ENCODE measurements at regions not wholly inside any gene's neighbourhood (a gene's known extent, or its start where the extent isn't known, plus 50 kb on each side); places are given as distances from the start of the nearest gene placed in this dataset.
"Not testable (repeated sequence)": the region's sequence is repeated elsewhere in the genome, so short reads cannot be mapped to it uniquely, and the experiment has no call there.

DNA sequence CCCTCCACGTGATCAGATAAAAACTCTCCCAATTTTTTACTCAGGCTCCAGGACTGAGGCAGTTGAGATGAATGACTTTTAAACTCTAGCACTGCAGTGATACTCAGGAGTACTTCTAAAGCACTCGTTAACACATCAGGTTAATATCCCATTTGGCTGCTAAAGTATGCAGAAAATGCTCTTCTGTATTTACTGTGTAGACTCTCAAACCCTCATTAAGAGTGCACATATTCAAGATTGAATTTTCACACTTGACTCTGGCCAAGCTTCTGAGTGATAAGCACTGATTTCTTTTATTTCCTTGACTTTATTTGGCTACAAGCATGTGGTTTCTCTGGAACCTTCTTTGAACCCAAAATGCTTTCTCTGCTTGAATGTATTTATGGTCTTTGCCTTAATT, 392.3 kb upstream of the NECTIN3 start:
- no peak for DNase-seq (ENCODE audit: low spot score)

DNA sequence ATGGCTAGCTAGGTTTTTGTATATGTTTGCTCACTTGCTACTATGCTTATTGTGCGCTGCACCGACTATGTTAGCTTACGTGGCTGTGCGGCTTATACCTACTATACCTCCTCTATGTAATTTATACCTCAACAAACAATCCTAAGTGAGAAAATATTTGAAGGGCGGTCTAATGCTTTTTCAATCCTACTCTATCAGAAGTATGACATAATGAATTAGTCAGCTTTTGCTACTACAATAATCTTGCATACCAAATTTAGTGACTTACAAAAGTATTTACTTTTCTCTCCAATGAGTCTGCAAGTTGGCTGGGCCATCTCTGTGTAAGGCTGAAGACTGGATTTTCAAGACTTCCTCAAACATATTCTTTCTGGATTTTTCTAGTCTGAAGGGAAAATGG, 391.2 kb upstream of the NECTIN3 start:
- no peak for DNase-seq (ENCODE audit: low spot score)

DNA sequence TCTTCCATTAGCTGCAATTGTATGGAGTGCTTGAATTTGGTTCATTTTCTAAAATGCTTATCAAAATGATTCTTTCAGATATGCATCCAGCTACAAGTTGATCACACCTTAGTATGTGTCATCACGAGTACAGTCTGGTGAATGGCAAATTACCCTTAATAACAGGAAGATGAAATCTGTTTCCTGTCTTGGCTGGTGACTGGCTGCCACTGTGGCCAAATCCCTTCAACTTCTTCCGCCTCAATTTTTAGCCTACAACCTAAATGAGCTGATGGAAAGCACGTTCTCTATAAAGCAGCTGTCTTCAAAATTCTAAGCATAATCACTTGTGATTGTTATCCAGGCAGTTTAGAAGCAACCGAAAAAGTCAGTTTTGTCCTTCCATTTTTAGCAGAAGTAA, 387.1 kb upstream of the NECTIN3 start:
- no peak for DNase-seq (ENCODE audit: low spot score)

GRCh38 chr3:110685630-110686029, 386.0 kb upstream of the NECTIN3 start:
- no peak for DNase-seq (ENCODE audit: low spot score)

GRCh38 chr3:110686701-110687100, 384.9 kb upstream of the NECTIN3 start:
- no peak for DNase-seq (ENCODE audit: low spot score)

DNA sequence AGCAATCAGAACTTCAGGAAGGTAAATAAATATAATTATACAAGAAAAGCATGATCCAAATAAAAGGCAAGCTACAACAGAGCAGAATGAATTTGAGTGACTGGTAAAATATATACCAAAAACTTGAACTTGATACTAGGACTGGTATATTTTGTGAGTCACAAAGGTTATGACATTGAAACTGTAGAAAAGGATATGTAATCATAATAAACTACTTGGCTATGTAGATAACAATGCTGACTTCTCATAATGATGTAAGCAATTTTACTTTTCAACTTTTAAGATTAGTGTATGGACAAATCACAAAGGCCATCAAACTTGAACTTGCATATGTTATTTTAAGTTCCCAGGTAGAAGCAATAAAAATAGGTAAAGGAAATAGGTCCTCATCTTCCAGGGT, 384.5 kb upstream of the NECTIN3 start:
- no peak for DNase-seq (ENCODE audit: low spot score)

GRCh38 chr3:110697961-110698360, 373.7 kb upstream of the NECTIN3 start:
- no peak for DNase-seq (ENCODE audit: low spot score)

DNA sequence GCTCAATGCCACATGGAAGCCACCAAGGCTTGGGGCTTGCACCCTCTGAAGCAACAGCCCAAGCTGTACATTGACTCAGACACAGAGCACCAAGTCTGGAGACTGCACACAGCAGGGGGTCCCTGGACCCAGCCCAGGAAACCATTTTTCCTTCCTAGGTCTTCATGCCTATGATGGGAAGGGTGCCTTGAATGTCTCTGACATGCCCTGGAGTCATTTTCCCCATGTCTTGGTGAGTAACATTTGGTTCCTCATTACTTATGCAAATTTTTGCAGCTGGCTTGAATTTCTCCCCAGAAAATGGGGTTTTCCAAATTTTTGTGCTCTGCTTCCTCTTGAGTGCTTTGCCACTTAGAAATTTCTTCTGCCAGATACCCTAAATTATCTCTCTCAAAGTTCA, 367.3 kb upstream of the NECTIN3 start:
- DNase-seq (ENCODE audit: low spot score): not testable (repeated sequence)

DNA sequence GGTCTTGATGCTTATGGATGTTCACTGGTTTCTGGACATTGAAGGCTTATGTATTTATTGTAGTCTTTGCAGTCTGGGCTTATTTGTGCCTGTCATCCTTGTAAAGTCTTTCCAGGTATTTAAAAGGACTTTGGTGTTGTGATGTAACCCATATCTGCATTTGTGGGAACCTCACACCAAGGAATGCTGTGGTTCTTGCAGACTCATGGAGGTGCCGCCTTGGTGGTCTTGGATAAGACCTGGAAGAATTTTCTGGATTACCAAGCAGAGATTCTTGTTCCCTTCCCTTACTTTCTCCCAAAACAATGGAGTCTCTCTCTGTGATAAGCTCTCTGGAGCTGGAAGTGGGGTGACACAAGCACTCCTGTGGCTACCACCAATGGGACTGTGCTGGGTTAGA, 363.5 kb upstream of the NECTIN3 start:
- no peak for DNase-seq (ENCODE audit: low spot score)

- no peak for DNase-seq (ENCODE audit: low spot score)
Observed at GRCh38 chr3:110710156-110710555, 361.5 kb upstream of the NECTIN3 start.

DNA sequence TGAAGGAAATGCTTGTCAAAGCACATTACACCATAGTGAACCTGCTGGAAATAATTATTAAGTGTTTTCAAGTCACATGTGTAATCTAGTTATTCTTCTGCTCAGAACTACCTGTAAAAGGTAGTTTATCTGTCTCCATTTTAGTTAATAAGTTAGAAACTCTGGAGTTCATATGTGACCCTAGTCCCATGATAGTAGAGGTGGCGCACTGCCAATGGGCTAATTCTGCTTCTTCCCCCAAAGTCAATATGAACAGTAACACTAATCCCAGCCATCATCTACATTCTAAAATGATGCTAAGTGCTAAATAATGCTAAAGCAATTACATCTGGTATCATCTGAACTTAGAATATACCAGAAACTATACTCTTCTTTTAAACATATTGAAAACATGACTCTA, 361.0 kb upstream of the NECTIN3 start:
- DNase-seq (ENCODE audit: low spot score): no peak

- no peak for DNase-seq (ENCODE audit: low spot score)
Observed at GRCh38 chr3:110711130-110711832, 360.3 kb upstream of the NECTIN3 start.

DNA sequence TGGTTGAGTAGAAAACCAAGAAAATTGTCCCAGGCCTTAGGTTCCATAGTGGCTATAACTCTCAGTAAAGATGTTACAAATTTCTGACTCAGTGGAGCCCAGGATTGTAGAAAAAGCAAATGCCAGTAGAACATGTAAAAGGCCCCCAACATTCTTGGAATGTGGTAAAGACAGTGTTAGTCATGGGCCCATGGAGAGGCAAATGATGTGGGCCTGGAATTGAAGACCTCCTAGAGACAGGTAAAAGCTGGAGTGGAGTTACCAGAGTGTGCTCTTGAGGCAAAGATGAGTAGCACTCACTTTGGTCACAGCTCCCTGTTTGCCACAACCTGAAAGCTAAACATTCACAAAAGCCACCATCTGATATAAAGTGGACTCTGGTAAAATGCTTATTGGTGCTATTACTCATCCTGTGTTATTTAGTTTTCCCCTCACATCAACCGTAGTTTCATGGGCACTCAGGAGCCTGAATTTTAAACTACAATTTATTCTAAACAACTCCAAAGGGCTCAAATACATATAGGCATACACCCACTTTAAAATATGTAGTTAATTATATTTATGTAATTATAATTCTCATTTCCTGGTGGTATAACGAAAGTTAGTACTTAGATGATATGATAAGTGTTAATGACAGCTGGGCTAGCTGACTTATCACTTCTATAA, 359.6 kb upstream of the NECTIN3 start:
- DNase-seq (ENCODE audit: low spot score): no peak

DNA sequence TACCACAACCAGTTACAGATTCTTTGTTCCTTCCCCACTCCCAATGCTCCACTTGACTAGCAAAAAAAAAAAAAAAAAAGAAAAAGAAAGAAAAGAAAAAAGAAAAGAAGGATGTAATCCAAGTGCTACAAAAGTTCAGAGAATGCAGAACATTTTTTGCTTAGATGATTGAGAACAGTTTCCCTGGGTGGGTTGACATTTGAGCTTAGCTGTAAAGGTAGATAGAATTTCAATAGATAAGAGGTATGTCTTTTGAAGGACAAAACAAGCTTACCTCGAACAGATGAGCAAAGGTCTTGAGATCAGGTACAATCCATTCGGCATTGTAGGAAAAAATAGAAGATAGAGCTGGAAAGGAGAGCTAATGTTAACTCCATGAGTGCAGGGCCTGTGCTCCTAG, 344.6 kb upstream of the NECTIN3 start:
- DNase-seq (ENCODE audit: low spot score): no peak

- DNase-seq (ENCODE audit: low spot score): no peak
Observed at GRCh38 chr3:110731148-110731547, 340.5 kb upstream of the NECTIN3 start.

DNA sequence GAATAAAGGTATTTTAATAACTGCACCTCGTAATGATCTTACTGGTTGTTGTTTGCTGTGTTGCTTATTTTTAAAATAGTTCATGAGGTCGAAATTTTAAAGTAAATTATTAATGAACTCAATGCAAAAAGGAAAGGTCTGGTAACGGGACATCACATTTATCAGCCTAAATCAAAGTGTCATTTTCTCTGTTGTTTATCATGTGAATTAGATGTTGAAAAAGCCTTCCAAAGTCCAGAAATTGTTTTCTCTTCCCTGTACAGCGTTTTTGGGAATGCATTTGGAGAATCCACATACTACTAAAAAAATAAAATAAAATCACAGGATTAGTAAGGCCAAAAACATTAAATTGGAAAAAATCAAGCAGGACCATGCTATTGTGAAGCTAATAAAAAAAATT, 339.2 kb upstream of the NECTIN3 start:
- no peak for DNase-seq (ENCODE audit: low spot score)

DNA sequence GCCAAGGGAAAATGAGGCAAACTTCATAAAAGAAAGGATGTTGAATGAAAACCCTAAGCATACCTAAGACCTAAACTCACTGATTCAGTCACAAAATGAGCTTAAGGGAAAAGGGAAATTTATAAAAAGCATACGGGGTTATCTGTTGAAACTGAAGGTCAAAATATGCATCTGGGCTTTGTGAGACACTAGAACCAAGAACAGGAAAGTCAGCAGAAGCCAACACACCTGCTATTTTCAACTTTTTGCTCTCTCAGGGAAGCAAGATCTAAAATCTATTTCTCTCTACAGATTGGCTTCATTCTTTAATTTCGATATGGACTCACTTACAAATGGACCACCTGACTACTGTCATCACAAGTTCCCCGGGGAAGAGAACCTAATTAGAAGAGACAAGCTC, 338.6 kb upstream of the NECTIN3 start:
- no peak for DNase-seq (ENCODE audit: low spot score)

DNA sequence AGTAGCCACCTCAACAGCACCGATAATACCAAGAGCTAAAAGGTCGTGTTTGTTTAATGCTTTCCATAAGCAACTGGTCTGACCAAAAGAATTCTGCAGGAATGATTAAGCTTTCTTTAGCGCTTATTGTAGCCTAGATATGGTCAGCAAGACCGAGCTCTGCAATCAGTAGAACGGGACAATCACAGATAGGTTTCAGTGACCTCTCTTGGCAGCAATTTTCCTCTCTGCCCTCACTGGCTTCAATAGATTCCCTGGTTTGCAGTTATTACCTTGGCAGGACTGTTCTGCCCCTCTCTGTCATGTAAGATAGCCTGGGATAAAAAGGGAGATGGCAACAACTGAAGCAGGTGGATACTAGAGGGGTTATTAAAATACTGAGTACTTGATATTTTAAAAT, 337.1 kb upstream of the NECTIN3 start:
- DNase-seq (ENCODE audit: low spot score): no peak

DNA sequence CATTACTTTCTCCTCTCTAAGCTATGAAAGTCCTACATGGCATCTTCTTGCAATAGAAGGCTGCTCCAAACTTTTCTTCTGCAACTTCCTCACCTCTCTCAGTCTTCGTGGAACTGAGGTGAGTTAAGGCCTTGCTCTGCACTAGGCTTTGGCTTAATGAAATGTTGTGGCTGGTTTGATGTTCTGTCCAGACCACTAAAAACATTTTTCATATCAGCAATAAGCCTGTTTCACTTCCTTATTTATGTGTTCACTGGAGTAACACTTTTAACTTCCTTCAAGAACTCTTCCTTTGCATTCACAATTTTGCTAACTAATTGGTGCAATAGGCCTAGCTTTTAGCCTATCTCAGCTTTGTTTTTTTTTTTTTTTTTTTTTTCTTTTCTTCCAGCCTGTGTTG, 335.3 kb upstream of the NECTIN3 start:
- DNase-seq (ENCODE audit: low spot score): no peak

- no peak for DNase-seq (ENCODE audit: low spot score)
Observed at GRCh38 chr3:110738531-110738930, 333.1 kb upstream of the NECTIN3 start.

DNA sequence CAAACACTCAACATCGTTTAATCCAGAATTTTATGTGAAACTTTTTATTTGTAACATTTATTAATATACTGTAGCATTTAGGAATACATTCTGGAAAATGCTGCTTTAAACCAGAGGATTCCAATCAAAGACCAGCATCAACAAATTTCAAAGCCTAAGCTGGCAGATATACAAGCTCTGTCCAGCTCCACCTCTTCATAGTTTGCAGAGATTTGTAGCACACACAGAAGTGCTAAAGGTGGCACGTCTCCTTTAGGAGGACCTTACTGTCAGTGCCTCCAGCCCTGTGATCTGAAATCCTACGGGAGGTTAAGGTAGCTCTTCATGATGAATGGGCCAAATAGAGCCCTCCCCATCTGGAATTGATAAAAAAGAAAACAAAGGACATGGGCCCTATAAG, 329.7 kb upstream of the NECTIN3 start:
- no peak for DNase-seq (ENCODE audit: low spot score)

GRCh38 chr3:110743202-110743601, 328.4 kb upstream of the NECTIN3 start:
- DNase-seq (ENCODE audit: low spot score): no peak

DNA sequence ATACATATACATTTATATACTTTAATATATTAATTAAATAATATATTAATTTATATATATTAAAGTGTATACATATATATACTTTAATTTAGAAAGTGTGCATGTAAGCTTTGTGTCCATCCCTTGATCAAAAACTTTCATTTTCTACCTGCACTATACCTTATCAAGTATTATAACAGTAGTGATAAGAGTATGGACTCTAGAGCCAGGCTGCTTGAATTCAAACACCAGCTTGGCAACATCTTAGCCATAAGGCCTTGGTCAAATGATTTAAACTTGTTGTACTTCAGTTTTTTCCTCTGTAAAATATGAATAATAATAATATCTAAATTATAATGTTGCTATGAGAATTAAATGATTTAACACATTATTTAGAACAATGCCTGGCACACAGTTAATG, 327.6 kb upstream of the NECTIN3 start:
- DNase-seq (ENCODE audit: low spot score): no peak

DNA sequence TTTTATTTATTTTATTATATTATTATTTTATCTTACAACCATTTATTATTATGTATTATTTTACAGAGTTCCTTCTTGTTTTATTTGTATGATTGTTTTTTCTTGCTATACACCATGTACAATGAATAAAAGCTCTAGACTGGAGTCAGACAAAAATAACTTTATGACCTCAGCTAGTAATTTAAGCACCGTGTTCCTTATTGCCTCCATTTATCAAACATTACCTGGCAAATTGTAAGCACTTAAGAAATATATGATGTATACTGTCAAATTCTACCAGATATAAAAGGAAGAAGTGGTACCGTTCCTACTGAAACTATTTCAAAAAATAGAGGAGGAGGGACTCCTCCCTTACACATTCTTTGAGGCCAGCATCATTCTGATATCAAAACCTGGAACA, 326.9 kb upstream of the NECTIN3 start:
- no peak for DNase-seq (ENCODE audit: low spot score)
